GM19035 (cell line): ENCODE measurements at regions not wholly inside any gene's neighbourhood (a gene's known extent, or its start where the extent isn't known, plus 50 kb on each side); places are given as distances from the start of the nearest gene placed in this dataset.
"Not testable (repeated sequence)": the region's sequence is repeated elsewhere in the genome, so short reads cannot be mapped to it uniquely, and the experiment has no call there.

Source experiments
- ATAC-seq: cut with Tn5 transposase; IDR thresholded peaks from one replicate; pipeline ENCODE4 v1.9.1; 2021; ENCODE audit not compliant: unreplicated experiment

- not testable (repeated sequence) for ATAC-seq
These were observed 174.8 kb downstream of the COL12A1 start for GRCh38 chr6:75031102-75031501.

GRCh38 chr6:75029333-75029732 is 176.5 kb downstream of the COL12A1 start:
- ATAC-seq: no peak

GRCh38 chr6:75025371-75025770 is 180.5 kb downstream of the COL12A1 start:
- ATAC-seq: no peak

- no peak for ATAC-seq
These were observed 181.0 kb downstream of the COL12A1 start for GRCh38 chr6:75024828-75025227.

GRCh38 chr6:75023634-75024033 is 182.2 kb downstream of the COL12A1 start:
- ATAC-seq: no peak

- ATAC-seq: no peak
These were observed 184.9 kb downstream of the COL12A1 start for GRCh38 chr6:75020971-75021370.

GRCh38 chr6:75020376-75020775 is 185.5 kb downstream of the COL12A1 start:
- ATAC-seq: no peak

GRCh38 chr6:75012018-75012417 is 193.8 kb downstream of the COL12A1 start:
- ATAC-seq: no peak

GRCh38 chr6:75003984-75004383 is 201.9 kb downstream of the COL12A1 start:
- ATAC-seq: not testable (repeated sequence)

GRCh38 chr6:74997646-74998045 is 208.2 kb downstream of the COL12A1 start:
- ATAC-seq: no peak

- ATAC-seq: no peak
These were observed 212.7 kb downstream of the COL12A1 start for GRCh38 chr6:74993136-74993535.

GRCh38 chr6:74991573-74992332 is 214.1 kb downstream of the COL12A1 start:
- no peak for ATAC-seq

GRCh38 chr6:74979065-74979766 is 226.6 kb downstream of the COL12A1 start:
- no peak for ATAC-seq

GRCh38 chr6:74976701-74977100 is 229.2 kb downstream of the COL12A1 start:
- ATAC-seq: no peak

- no peak for ATAC-seq
These were observed 229.8 kb downstream of the COL12A1 start for GRCh38 chr6:74976026-74976425.

GRCh38 chr6:74973591-74973990 is 232.3 kb downstream of the COL12A1 start:
- ATAC-seq: no peak

- ATAC-seq: no peak
These were observed 234.2 kb downstream of the COL12A1 start for GRCh38 chr6:74971633-74972032.

- no peak for ATAC-seq
These were observed 236.1 kb downstream of the COL12A1 start for GRCh38 chr6:74969591-74970267.

GRCh38 chr6:74967821-74968220 is 238.0 kb downstream of the COL12A1 start:
- no peak for ATAC-seq

- no peak for ATAC-seq
These were observed 239.1 kb downstream of the COL12A1 start for GRCh38 chr6:74966712-74967111.

- no peak for ATAC-seq
These were observed 240.9 kb downstream of the COL12A1 start for GRCh38 chr6:74964871-74965441.
